H9 (cell line): ENCODE measurements at regions not wholly inside any gene's neighbourhood (a gene's known extent, or its start where the extent isn't known, plus 50 kb on each side); places are given as distances from the start of the nearest gene placed in this dataset.

Experiments used
- DNase-seq: peaks from one replicate; pipeline ENCODE4 v3.0.0-alpha.2; 2017
- H2AFZ ChIP-seq: one replicate; pipeline ENCODE4 v1.6.1; 2013; ENCODE audit warnings: mild to moderate bottlenecking, low read length, control low read depth, moderate library complexity
- H2AK5ac ChIP-seq: 2 replicates; pipeline ENCODE4 v1.6.1; 2013; ENCODE audit warnings: low read length, control low read depth, mixed read lengths; ENCODE audit not compliant: insufficient read length
- H2BK120ac ChIP-seq: one replicate; pipeline ENCODE4 v1.6.1; 2013; ENCODE audit warnings: low read depth, mild to moderate bottlenecking, low read length, control low read depth, inconsistent platforms; ENCODE audit not compliant: poor library complexity, severe bottlenecking
- H2BK12ac ChIP-seq: 2 replicates; pipeline ENCODE4 v1.6.1; 2013; ENCODE audit warnings: low read length, control low read depth, mixed read lengths, low read depth; ENCODE audit not compliant: insufficient read length
- H2BK15ac ChIP-seq: 2 replicates; pipeline ENCODE4 v1.6.1; 2013; ENCODE audit warnings: low read depth, low read length, control low read depth
- H2BK20ac ChIP-seq: one replicate; pipeline ENCODE4 v1.6.1; 2013; ENCODE audit warnings: low read depth, mild to moderate bottlenecking, low read length, control low read depth, inconsistent platforms; ENCODE audit not compliant: poor library complexity, severe bottlenecking
- H2BK5ac ChIP-seq: 2 replicates; pipeline ENCODE4 v1.6.1; 2013; ENCODE audit warnings: low read length, control low read depth, mixed read lengths; ENCODE audit not compliant: insufficient read length
- H3K14ac ChIP-seq: 2 replicates; pipeline ENCODE4 v1.6.1; 2013; ENCODE audit warnings: low read length, control low read depth; ENCODE audit not compliant: insufficient read depth
- H3K18ac ChIP-seq: 2 replicates; pipeline ENCODE4 v1.6.1; 2013; ENCODE audit warnings: low read depth, mild to moderate bottlenecking, mixed read lengths, low read length, control low read depth; ENCODE audit not compliant: insufficient read length
- H3K23ac ChIP-seq: 2 replicates; pipeline ENCODE4 v1.6.1; 2013; ENCODE audit warnings: low read length, control low read depth, mixed read lengths, low read depth; ENCODE audit not compliant: insufficient read length
- H3K23me2 ChIP-seq: 2 replicates; pipeline ENCODE4 v1.6.1; 2013; ENCODE audit warnings: low read depth, mild to moderate bottlenecking, mixed read lengths, low read length, control low read depth; ENCODE audit not compliant: insufficient read length, poor library complexity, severe bottlenecking
- H3K27ac ChIP-seq: 2 replicates; pipeline ENCODE4 v1.5.1; 2013; ENCODE audit warnings: low read length, control low read depth, mixed read lengths, low read depth; ENCODE audit not compliant: insufficient read length
- H3K27me3 ChIP-seq: 2 replicates; pipeline ENCODE4 v1.6.1; 2013; ENCODE audit warnings: low read length, control low read depth, inconsistent platforms; ENCODE audit not compliant: insufficient read depth
- H3K4ac ChIP-seq: 2 replicates; pipeline ENCODE4 v1.6.1; 2013; ENCODE audit warnings: low read depth, mild to moderate bottlenecking, control low read depth, inconsistent platforms, low read length, moderate library complexity
- H3K4me1 ChIP-seq: 2 replicates; pipeline ENCODE4 v1.6.1; 2013; ENCODE audit warnings: low read length, control low read depth, inconsistent platforms; ENCODE audit not compliant: insufficient read depth
- H3K4me2 ChIP-seq: 2 replicates; pipeline ENCODE4 v1.6.1; 2013; ENCODE audit warnings: low read length, control low read depth, mixed read lengths; ENCODE audit not compliant: insufficient read length, insufficient read depth
- H3K56ac ChIP-seq: 2 replicates; pipeline ENCODE4 v1.6.1; 2013; ENCODE audit warnings: low read depth, mild to moderate bottlenecking, mixed read lengths, low read length, control low read depth; ENCODE audit not compliant: insufficient read length
- H3K79me1 ChIP-seq: 2 replicates; pipeline ENCODE4 v1.6.1; 2013; ENCODE audit warnings: low read depth, mild to moderate bottlenecking, moderate library complexity, low read length, control low read depth, inconsistent platforms; ENCODE audit not compliant: insufficient read depth, poor library complexity, severe bottlenecking
- H3K79me2 ChIP-seq: 2 replicates; pipeline ENCODE4 v1.6.1; 2013; ENCODE audit warnings: low read length, control low read depth, inconsistent platforms; ENCODE audit not compliant: insufficient read depth
- H3K9ac ChIP-seq: 2 replicates; pipeline ENCODE4 v1.6.1; 2013; ENCODE audit warnings: low read length, control low read depth, mixed read lengths; ENCODE audit not compliant: insufficient read length; ENCODE audit errors: extremely low read depth
- H3K9me3 ChIP-seq: one replicate; pipeline ENCODE4 v1.6.1; 2013; ENCODE audit warnings: low read depth, low read length, inconsistent platforms; ENCODE audit not compliant: control insufficient read depth
- H3T11ph ChIP-seq: one replicate; pipeline ENCODE4 v1.6.1; 2013; ENCODE audit warnings: mild to moderate bottlenecking, low read length, control low read depth, inconsistent platforms
- H4K20me1 ChIP-seq: one replicate; pipeline ENCODE4 v1.6.1; 2013; ENCODE audit not compliant: control insufficient read depth, insufficient read length, insufficient read depth
- H4K5ac ChIP-seq: 2 replicates; pipeline ENCODE4 v1.6.1; 2013; ENCODE audit warnings: low read depth, mild to moderate bottlenecking, mixed read lengths, low read length, control low read depth; ENCODE audit not compliant: insufficient read length
- H4K8ac ChIP-seq: replicated peaks from 2 replicates; pipeline ENCODE4 v1.6.1; 2013; ENCODE audit warnings: low read length, control low read depth, mixed read lengths, low read depth; ENCODE audit not compliant: insufficient read length
- H4K91ac ChIP-seq: 2 replicates; pipeline ENCODE4 v1.6.1; 2013; ENCODE audit warnings: low read depth, mild to moderate bottlenecking, moderate library complexity, mixed read lengths, low read length, control low read depth; ENCODE audit not compliant: insufficient read length
- H3K27ac Mint-ChIP-seq, 3 experiments: 2 replicates in 2 of 3; 3 replicates in 1 of 3; pipeline ENCODE4 v1.8.0; 2020 to 2021; ENCODE audit warnings: mixed read lengths in 3 of 3, mild to moderate bottlenecking in 1 of 3, moderate library complexity in 1 of 3
- H3K27me3 Mint-ChIP-seq: 2 replicates; pipeline ENCODE4 v1.8.0; 2021; ENCODE audit warnings: low read depth, mild to moderate bottlenecking, moderate library complexity, mixed read lengths
- H3K36me3 Mint-ChIP-seq, 3 experiments: 2 replicates in 2 of 3; 3 replicates in 1 of 3; pipeline ENCODE4 v1.8.0; 2020 to 2021; ENCODE audit warnings: low read depth in 3 of 3, mixed read lengths in 3 of 3; ENCODE audit not compliant: insufficient read depth in 1 of 3
- H3K4me1 Mint-ChIP-seq, 2 experiments: 2 replicates each; pipeline ENCODE4 v1.8.0; 2020; ENCODE audit warnings: mixed read lengths in 2 of 2
- H3K4me3 Mint-ChIP-seq, 2 experiments: 2 replicates in 1 of 2; 3 replicates in 1 of 2; pipeline ENCODE4 v1.8.0; 2020 to 2021; ENCODE audit warnings: mild to moderate bottlenecking in 2 of 2, mixed read lengths in 2 of 2, moderate library complexity in 1 of 2
- H3K9me3 Mint-ChIP-seq, 2 experiments: 2 replicates in 1 of 2; 3 replicates in 1 of 2; pipeline ENCODE4 v1.8.0; 2020; ENCODE audit warnings: mild to moderate bottlenecking in 2 of 2, mixed read lengths in 2 of 2, moderate library complexity in 1 of 2
- CTCF ChIP-seq: fragments of 200-600 bp; sonication (generic); conservative IDR thresholded peaks from 3 replicates; pipeline ENCODE4 v1.8.0; 2021; ENCODE audit warnings: antibody characterized with exemption, mild to moderate bottlenecking
- WGBS: extraction: QIAGEN DNeasy Blood & Tissue Kit; methylation state at CpG from one replicate; pipeline ENCODE4 v1.1.7; 2013; ENCODE audit warnings: missing lambda C conversion rate, low lambda C conversion rate, mixed read lengths; ENCODE audit not compliant: insufficient read length; ENCODE audit errors: extremely low coverage; 5-methylcytosine and 5-hydroxymethylcytosine counted together

GRCh38 chr1:8217011-8217711, 100.8 kb upstream of the SLC45A1 start:
- Histone ChIP-seq H3K14ac (no peak overlapping the region), H4K20me1 (no peaks in the 10 kb centered on the region), H3K18ac (no peak overlapping the region), H3K4me1 (peaks cover 2% of the 10 kb centered on the region; the same call in 1 of the 2 replicates), H3K27ac (no peak overlapping the region), H3K27me3 (no peaks in the 10 kb centered on the region; the same call in 1 of the 2 replicates), H2BK120ac (no peak overlapping the region), H3K79me1 (no peaks in the 10 kb centered on the region), H2BK15ac (no peak overlapping the region), H4K8ac (no peak overlapping the region), H3K56ac (no peak overlapping the region), H3K4me2 (no peak overlapping the region), H4K5ac (no peak overlapping the region), H3K4ac (no peak overlapping the region), H2AK5ac (no peak overlapping the region), H4K91ac (no peak overlapping the region), H3K9me3 (no peaks in the 10 kb centered on the region), H3T11ph (no peak overlapping the region), H2BK12ac (no peak overlapping the region), H2BK5ac (no peak overlapping the region), H3K79me2 (no peaks in the 10 kb centered on the region), H2AFZ (no peak overlapping the region), H2BK20ac (no peak overlapping the region), H3K9ac (no peak overlapping the region), H3K23ac (no peak overlapping the region), H3K23me2 (no peaks in the 10 kb centered on the region)
- peak overlapping the region; percentile 56 to 59; a peak in 4 of 5 replicates for H3K4me3 Mint-ChIP-seq
- H3K36me3 Mint-ChIP-seq: no peaks in the 10 kb centered on the region
- TF ChIP-seq CTCF: no peak
- no CpG with 5 or more reads among the region's 70 CpGs for WGBS
- peaks cover 49% of the 10 kb centered on the region for H3K27me3 Mint-ChIP-seq
- no peak overlapping the region for H3K27ac Mint-ChIP-seq
- no peaks in the 10 kb centered on the region for H3K9me3 Mint-ChIP-seq
- peaks cover 29 to 43% of the 10 kb centered on the region in 2 experiments for H3K4me1 Mint-ChIP-seq
- peak; percentile 66 for DNase-seq
